HG02642 (cell line): ENCODE measurements at regions not wholly inside any gene's neighbourhood (a gene's known extent, or its start where the extent isn't known, plus 50 kb on each side); places are given as distances from the start of the nearest gene placed in this dataset.
"Not testable (repeated sequence)": the region's sequence is repeated elsewhere in the genome, so short reads cannot be mapped to it uniquely, and the experiment has no call there.

Experiments
- ATAC-seq: cut with Tn5 transposase; IDR thresholded peaks from one replicate; pipeline ENCODE4 v1.9.1; 2021; ENCODE audit warnings: mild to moderate bottlenecking; ENCODE audit not compliant: unreplicated experiment, poor library complexity

DNA sequence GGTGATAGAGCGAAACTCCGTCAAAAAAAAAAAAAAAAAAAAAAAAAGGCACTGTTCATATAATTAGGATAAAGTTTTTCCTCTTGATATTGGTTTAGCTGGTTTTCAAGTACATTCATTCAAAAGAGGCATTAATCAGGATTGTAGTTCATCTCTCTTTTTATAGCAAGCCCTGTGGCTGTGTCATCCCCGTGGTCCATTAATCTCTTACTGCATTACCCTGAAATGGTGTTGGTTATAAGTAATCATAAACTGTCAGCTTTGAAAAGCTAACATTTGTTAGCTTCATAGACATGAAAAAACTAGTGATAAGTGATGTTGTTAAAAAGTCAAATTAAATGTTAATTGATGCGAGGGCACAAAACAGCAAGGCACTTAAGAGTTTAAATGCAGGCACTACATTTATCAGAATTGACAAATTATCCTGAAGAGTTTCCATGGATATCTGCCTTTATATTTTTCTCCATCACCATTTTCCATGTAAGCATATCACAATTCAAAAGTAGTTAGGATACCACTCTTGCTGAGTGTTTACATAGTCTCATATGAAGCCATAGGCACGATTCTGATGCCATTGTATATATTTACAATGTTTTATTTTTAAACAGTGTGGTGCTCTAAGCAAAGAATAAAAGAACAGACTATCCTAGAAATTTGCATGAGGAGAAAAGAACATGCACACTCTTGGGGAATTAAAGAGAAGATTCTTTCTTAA is 193.1 kb downstream of the OTOL1 start:
- ATAC-seq: no peak

DNA sequence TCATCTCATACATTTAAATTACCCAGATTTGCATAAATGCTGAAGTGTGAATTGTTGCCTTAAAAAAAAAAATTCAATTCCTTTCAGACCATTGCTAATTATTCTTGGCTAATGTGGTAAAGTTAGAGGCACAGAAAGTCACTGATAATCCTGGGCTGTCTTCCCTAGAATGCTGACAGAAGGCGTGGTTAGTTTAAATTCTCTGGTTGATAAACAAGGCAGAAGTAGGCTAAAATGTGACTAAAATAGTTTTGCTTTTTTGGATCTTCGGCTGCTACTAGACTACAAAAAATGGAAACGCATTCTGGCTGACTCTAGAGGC is 193.7 kb downstream of the OTOL1 start:
- ATAC-seq: no peak

DNA sequence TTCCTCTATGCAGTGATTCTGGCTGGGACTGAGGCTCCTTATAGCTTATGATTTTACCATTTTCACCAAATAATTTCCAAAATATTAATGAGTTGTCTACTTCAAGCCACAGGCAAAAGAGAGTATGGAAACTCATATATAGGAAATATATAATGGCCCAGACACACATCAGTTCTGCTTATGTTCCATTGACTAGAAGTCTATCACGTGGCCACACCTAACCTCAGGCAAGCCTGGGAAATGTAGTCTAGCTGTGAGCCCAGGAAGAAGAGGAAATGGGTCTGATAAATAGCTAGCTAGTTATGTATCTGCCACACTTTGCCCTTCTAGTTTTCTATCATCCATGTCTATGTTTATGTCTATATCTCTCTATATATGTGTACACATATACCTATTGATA is 195.1 kb downstream of the OTOL1 start:
- no peak for ATAC-seq

DNA sequence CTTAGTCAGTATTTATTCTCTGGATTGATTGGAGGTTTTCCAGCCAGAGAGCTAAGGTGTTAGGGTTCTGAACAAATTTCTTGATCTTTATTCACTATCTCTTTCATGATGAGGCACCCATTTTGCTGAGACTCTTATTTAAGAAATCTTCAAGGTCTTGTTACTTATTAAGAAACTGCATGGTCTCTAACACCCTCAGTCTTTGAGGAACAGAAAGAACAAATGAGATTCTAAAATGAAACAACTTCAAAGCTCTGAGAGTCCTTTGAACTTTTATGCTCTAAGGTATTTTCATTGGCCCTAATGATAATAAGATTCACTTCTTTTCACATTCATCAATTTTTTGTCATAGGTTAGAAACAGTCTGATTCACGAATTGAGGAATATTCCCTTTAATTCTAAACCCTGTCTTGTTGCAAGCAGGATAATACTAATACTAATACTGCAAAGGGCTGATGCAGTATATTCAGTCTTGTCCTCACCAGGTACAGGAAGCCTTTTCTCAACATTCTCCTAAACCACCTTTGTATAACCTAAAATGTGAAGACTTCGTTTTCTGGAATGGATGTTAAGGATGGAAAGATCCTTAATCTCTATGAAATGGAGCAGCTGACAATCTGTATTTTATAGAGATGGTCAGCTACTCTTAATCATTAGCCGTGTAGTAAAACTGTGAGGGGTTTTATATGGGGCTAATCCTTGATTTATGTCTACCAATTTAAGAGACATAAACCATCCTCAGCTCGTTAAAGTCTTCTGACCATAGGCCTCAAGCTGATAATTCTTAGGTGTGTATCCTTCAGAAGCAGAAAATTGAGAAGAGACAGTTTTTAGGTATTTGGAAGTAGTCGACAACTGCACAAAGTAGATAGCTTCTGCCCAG is 198.3 kb downstream of the OTOL1 start:
- no peak for ATAC-seq

DNA sequence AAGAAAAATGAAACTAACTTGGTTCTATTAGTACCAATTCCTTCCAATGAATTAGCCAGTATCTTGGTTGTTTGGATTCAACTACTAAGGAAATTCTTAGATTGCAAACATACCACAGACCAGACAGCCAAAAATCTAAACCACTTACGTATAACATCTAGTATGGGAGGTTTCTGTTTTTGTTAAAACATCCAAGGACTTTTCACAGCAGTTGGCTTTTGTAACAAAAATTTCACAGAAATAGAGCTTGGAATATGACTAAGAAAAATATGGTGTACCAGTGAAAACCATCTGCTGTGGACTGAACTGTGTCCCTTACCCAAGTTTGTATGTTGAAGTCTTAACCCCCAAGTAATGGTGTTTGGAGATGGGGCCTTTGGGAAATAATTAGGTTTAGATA is 199.2 kb downstream of the OTOL1 start:
- no peak for ATAC-seq

DNA sequence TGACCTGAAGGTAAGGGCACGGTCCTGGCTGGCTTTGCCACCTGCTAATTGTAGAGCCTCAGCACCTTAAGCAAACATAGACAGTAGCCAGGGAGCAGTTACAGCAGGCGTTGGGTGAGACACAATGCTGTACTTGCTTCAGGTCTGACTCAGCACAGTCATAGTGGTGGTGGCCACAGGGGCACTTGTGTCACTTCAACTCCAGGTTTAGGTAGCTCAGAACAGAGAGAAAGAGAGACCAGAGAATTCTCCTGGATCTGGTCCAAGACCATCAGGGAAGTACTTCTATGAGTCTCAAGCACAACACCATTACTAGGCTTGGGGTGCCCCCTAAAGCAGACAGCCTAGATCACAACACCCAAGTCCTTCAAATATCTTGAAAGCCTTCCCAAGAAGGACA is 204.4 kb downstream of the OTOL1 start:
- ATAC-seq: peak; percentile 75

DNA sequence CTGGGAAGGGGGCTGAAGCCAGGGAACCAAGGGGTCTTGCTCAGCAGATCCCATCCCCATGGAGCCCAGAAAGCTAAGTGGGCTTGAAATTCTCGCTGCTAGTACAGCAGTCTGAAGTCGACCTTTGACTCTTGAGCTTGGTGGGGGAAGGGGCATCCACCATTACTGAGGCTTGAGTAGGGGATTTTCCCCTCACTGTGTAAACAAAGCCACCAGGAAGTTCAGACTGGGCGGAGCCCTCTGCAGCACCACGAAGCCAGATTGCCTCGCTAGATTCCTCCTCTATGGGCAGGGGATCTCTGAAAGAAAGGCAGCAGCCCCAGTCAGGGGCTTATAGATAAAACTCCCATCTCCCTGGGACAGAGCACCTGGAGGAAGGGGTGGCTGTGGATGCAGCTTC is 210.6 kb downstream of the OTOL1 start:
- not testable (repeated sequence) for ATAC-seq

DNA sequence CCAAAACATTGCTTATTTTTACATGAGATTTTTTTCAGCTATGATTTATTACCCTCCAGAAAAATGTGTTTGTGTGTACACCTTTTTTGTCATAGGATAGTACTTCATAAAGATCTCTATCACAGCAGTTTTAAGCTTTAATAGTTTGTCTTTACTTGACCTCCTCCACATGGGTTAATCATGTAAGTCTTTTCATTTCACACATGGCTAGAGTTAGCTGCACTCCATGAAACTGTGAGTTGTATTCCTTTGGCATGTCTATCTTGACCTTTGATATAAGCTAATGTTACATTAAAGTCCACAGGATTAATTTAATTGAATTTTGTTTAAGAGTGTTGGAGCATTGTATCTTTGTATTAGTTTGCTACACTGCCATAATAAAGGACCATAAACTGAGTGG is 217.1 kb downstream of the OTOL1 start:
- ATAC-seq: no peak

DNA sequence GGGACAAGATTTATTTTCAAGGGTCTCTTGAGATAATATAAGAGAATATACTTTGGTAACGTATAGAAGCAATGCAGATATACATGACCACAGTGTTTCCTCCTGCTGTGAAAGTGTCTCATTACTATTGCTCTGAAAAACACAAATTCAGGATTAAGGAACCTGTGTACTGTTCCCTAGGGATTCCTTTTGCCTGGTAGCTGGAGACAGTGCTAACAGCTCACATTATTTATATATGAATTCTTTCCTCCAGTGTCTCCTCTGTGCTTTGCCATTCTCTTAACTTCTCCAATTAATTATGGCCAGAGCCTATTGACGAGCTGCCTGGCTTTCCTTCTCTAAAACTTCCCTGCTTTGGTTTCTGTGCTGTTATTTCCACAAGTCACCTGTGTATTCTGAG is 235.4 kb downstream of the OTOL1 start:
- no peak for ATAC-seq

DNA sequence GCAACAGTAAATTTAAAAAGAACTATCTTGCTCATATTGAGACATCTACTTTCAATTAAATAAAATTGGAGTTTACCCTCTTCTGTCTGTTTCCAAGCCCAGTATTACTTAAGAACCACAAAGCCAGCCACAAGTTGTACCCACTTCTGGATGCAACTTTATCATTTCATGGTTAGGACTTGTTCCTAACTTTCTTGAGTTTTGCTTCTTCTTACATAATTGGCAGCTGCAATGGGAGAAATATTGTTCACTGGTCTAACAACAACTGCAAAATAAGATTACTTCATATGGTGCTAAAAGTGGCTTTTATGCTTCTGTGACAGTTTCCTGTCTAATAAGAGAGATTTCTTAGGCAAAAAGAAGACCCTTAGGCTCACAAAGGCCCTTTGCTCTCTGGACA is 240.6 kb downstream of the OTOL1 start:
- no peak for ATAC-seq

DNA sequence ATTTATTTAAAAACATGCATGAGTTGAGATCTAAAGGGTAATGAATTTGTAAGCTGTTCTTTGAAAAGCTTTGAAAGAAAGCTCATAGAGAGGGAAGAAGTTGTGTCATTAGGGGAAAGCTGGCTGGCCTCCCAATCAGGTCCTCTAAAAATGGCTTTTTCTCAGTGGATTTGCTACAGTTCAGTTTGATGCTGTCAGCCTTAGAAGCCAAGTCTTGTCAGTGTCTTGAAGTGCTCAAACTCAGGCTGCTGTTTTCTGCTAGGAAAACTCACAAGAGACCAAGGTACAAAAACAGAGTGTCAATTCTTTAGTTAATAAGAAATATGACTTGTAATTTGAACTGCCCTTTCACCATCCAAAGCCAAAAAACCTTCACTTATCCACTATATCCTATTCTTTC is 243.8 kb downstream of the OTOL1 start:
- ATAC-seq: no peak

DNA sequence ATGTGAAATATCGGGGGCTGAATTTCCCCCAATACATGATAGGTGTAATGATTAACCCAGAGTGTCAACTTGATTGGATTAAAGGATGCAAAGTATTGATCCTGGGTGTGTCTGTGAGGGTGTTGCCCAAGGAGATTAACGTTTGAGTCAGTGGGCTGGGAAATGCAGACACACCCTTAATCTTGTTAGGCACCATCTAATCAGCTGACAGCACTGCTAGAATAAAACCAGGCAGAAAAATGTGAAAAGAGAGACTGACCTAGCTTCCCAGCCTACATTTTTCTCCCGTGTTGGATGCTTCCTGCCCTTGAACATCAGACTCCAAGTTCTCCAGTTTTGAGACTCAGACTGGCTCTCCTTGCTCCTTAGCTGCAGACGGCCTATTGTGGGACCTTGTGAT is 247.8 kb downstream of the OTOL1 start:
- no peak for ATAC-seq

DNA sequence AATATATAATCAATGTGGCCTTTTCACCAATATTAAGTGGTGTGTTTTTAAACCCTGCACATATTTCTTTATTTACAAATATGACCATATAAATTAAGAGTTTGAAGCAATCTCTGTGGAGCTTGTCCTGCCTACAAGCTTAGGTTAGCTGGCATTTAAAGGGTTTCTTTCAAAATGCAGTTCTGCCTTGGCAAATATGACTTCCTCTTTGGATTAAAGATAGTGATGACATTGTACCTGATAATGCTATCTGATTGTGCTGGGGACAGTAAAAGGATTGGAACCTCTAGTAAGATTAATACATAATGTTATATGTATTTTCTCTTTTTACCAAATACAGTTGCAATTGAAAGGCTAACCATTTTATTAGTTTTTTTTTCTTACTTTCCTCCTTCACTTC is 249.1 kb downstream of the OTOL1 start:
- ATAC-seq: no peak

DNA sequence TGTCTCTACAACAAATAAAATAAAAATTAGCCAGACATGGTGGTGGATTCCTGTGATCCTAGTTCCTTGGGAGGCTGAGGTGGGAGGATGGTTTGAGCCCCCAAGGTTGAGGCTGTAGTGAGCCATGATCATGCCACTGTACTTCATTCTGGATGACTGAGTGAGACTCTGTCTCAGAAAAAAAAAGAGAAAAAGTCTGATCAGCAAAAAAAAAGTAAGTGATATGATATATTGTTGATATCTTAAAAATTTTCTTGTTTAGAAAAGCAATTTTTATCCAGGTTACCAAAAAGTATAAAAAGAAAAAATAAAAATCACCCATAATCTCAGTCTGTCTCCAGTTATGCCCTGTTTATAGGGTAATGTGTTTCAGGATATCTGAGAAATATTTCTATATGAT is 251.4 kb downstream of the OTOL1 start:
- ATAC-seq: no peak

DNA sequence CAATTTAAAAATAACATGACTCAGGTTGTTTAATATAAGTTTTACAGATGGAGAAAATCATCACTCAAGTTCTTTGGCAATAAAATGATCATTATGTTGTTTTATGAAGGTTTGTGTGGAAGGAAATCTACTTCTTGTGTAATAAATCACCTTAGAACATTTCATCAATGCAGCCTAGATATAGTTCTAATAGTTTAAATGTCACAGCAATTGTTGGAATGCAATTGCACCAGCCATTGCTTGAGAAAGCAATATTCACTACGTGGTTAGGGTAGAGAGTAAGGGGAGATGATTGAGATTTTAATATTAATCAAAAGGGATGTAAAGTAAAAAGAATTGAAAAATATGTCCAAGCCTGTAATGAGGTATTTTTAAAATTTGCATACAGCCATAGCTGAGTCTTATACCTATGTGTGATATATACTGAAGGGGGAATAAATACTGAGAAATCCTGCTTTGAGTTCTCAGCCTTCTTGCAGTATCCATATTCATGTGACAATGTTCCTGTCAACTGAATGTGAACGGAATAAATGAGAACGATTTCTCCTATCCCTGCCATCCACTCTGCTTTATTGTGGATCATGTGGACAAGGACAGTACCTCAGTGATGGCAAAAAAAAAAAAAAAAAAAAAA is 257.9 kb downstream of the OTOL1 start:
- ATAC-seq: no peak

DNA sequence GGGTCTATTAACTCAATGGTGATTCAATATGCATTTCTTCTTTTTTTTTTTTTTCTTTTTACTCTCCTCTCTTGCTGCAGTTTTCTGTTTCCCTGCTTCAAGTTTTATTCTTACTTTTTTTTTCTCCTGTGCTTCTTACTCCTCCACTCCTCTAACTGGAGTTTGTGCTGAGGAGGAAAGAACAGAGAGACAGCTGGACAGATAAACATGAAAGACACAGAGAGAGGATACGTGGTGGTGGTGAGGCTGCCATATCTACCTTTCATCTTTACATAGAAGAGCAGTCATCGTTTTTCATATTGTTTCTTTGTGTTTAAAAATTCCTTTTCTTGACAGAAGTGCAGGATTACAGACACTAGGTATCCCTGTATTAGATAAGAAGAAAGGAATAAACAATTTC is 262.8 kb downstream of the OTOL1 start:
- no peak for ATAC-seq

DNA sequence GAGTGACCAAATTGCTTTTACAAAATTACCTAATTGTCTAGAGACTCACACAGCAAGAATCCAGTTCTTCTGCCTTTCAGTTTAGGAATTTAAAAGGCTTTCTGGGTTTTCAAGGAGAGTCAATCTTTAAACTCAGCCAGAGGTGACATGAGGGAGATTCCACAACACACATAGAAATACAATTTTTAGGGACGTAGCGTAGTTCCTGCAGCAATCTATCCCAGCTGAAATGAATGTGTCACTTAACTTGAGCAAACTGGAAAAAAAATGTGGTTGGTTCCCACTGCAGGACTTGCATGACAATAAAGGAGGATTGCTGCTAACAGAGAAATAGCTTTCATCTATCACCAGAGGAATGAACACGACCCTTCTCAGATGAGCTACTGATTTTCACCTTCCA is 269.7 kb downstream of the OTOL1 start:
- no peak for ATAC-seq

DNA sequence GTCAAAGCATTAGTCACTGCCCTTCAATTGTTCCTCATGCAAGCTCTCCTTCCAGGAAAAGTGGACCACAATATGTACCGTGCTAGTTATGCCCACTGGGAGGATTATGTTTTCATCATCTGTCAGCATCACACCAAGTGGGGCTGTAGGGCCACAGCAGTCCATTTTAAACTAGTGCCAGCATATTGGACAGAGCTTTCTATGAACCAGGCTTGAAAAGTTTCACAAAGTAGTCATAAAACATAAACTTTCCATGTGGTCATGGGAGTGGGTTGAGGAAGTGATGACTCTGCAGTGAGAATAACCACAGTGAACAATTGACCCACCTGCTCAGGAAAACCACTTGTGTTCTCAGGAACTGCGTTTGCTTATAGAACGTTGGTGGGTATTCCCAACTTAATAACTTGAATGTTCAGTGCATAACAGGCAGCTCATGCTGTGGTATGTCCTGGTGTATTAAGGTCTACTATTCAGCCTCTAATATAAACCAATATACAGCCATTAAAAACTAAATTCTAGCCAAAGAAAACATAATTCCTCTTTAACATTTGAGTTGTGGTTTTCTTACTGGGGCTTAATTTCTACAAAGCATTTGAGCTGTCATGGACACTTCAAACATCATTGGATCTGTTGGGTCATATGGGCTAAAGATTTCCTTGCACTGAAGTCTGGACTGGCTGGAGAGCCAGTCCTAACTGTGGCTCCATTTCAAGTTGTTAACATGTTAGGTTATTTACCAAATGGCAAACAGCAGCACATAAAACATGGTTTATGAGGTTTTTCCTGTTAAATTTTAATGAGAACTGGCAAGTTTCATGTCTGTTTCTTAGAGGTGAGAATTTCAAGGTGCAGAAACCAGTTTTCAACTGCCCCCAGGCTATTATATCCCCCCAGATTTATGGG is 274.1 kb downstream of the OTOL1 start:
- peak; percentile 86 for ATAC-seq

DNA sequence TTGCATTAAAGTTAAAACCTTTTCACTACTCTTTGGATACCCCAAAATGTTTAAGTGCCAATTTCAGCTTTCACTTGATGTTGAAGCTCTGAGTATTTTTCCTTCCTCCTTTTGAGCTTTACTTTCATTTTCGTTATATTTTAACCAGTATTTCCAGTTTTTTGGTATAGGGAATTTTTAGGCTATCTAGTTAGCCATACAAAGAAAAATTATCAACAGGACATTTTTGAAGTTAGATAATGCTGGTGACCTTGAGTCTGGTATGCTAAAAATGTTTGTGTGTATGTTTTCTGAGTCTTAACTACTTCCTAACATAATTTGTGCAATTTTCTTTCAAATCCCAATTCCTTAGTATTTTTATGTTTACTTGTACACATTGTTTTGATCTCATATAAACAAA is 284.8 kb downstream of the OTOL1 start:
- no peak for ATAC-seq

DNA sequence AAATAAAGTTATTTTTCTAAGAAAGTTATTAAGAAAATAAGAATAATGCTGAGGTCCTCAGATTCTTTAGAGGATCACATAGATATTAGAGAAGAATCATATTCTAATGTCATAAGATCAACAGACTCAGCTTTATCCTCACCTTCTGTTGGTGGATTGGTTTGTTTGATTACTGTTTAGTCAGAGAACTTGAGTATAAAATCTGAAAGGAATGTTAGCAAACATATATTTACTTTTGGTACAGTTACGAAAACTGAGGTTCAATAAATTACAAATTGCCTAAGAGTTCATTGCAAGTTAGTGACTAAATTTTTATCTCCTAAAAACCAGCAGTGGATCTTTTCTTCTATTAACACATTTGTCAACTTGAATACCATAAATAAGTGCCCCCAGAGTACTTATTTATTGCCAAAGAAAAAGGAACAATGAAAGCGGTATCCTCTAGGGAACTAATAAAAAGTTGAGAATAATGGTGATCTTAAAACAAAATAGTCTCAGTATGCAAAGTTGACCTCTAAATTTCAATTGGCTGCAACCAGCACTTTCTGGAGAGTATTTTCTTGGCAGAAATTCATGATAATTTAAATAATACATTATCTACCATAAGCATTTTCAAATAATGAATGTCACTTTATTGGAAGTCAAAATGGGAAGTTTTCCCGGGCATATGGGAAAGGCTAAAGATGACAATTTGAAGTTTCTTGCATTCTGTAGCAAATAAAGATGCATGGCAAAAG is 296.8 kb downstream of the OTOL1 start:
- no peak for ATAC-seq
